ENCODE measurements at regions not wholly inside any gene's neighbourhood (a gene's known extent, or its start where the extent isn't known, plus 50 kb on each side); places are given as distances from the start of the nearest gene placed in this dataset.

DNA sequence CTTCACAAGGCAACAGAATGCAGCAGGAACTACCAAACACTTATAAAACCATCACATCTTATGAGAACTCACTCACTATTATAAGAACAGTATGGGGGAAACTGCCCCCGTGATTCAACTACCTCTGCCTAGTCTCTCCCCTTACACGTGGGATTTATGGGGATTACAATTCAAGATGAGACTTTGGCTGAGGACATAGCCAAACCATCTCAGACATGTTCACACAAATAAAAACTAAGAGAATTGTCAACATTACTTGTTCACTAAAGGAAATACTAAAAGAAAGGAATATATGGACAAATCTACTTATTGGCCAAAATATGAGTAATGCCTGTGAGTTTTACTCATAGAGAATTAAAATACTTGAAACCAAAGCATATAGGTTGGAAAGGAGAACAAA lies 505.1 kb downstream of the IGSF11 start:
- TF ChIP-seq, protein P1, sequence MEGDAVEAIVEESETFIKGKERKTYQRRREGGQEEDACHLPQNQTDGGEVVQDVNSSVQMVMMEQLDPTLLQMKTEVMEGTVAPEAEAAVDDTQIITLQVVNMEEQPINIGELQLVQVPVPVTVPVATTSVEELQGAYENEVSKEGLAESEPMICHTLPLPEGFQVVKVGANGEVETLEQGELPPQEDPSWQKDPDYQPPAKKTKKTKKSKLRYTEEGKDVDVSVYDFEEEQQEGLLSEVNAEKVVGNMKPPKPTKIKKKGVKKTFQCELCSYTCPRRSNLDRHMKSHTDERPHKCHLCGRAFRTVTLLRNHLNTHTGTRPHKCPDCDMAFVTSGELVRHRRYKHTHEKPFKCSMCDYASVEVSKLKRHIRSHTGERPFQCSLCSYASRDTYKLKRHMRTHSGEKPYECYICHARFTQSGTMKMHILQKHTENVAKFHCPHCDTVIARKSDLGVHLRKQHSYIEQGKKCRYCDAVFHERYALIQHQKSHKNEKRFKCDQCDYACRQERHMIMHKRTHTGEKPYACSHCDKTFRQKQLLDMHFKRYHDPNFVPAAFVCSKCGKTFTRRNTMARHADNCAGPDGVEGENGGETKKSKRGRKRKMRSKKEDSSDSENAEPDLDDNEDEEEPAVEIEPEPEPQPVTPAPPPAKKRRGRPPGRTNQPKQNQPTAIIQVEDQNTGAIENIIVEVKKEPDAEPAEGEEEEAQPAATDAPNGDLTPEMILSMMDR (IDR thresholded peaks at IDR 0.05), result no peak
- TF ChIP-seq POLR2AphosphoS5 (IDR thresholded peaks at IDR 0.05), result no peak

Measured in prostate gland (tissue), 2 donors.